ENCODE measurements at regions not wholly inside any gene's neighbourhood (a gene's known extent, or its start where the extent isn't known, plus 50 kb on each side); places are given as distances from the start of the nearest gene placed in this dataset.

- intact Hi-C loops (cut with DNase I): no loop called here
- Histone ChIP-seq H3K27me3 (no peaks in the 10 kb centered on the region), H3K27ac (no peak overlapping the region), H3K9me3 (no peaks in the 10 kb centered on the region), H3K36me3 (no peaks in the 10 kb centered on the region), H3K4me1 (no peaks in the 10 kb centered on the region), H3K4me3 (no peak overlapping the region)
- TF ChIP-seq CTCF (IDR thresholded peaks at IDR 0.05): no peak
- DNase-seq (ENCODE audit: low spot score in 2 of 2): no peak
Observed at GRCh38 chr2:107775211-107775610, 51.5 kb upstream of the RGPD4 start.

DNA sequence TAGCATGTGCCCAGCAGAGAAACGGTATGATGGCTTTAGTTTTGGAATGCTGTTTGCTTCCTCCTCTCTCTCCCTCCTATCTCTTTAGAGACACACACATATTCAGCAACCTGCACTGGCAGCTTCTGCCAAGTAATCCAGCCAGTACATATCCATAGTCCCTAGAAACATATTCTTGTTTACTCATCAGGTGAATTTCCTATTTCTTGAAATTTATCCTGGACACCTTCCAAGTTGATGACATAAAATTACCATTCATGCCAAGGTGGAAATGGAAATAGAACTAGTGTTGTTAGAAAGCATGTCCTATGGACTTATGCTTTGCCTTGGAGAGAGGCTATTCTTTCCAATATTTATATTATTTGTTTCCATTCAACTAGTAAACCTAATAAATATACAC lies 50.9 kb upstream of the RGPD4 start:
- Histone ChIP-seq H3K27ac (no peak overlapping the region), H3K9me3 (no peaks in the 10 kb centered on the region), H3K4me1 (no peaks in the 10 kb centered on the region), H3K27me3 (no peaks in the 10 kb centered on the region), H3K4me3 (no peak overlapping the region), H3K36me3 (no peaks in the 10 kb centered on the region)
- no peak for TF ChIP-seq CTCF (IDR thresholded peaks at IDR 0.05)
- DNase-seq (ENCODE audit: low spot score in 2 of 2): no peak
- intact Hi-C loops (cut with DNase I): no loop called here

GRCh38 chr2:107776362-107776761 lies 50.3 kb upstream of the RGPD4 start:
- no peaks in the 10 kb centered on the region for H3K36me3 ChIP-seq
- no peaks in the 10 kb centered on the region for H3K27me3 ChIP-seq
- DNase-seq (ENCODE audit: low spot score in 2 of 2): no peak
- H3K27ac ChIP-seq: no peak overlapping the region
- no peak overlapping the region for H3K4me3 ChIP-seq
- H3K9me3 ChIP-seq: no peaks in the 10 kb centered on the region
- no peak for TF ChIP-seq CTCF (IDR thresholded peaks at IDR 0.05)
- intact Hi-C loops (cut with DNase I): no loop called here
- H3K4me1 ChIP-seq: no peaks in the 10 kb centered on the region
